GM23338 (cell line): ENCODE measurements at regions not wholly inside any gene's neighbourhood (a gene's known extent, or its start where the extent isn't known, plus 50 kb on each side); places are given as distances from the start of the nearest gene placed in this dataset.

Source experiments
- CTCF ChIP-seq, 2 experiments: fragments of 200-600 bp in 1 of 2; sonication (generic) in 1 of 2; conservative IDR thresholded peaks; 2 replicates each; pipeline versions ENCODE4 v1.5.1 to v1.6.1; 2016 to 2017; ENCODE audit warnings: antibody characterized with exemption in 2 of 2, low read depth in 2 of 2, mild to moderate bottlenecking in 2 of 2, moderate library complexity in 1 of 2
- EZH2 ChIP-seq: fragments of 200-600 bp; sonication (generic); IDR thresholded peaks from one replicate; pipeline ENCODE4 v1.8.0; 2017; ENCODE audit warnings: antibody characterized with exemption, mild to moderate bottlenecking, low read depth; ENCODE audit not compliant: unreplicated experiment
- POLR2AphosphoS5 ChIP-seq: IDR thresholded peaks from 2 replicates; pipeline ENCODE4 v1.6.1; 2016; ENCODE audit warnings: antibody characterized with exemption, low read depth
- REST ChIP-seq: IDR thresholded peaks from one replicate; pipeline ENCODE4 v1.6.1; 2018; ENCODE audit warnings: antibody characterized with exemption; ENCODE audit not compliant: unreplicated experiment

DNA sequence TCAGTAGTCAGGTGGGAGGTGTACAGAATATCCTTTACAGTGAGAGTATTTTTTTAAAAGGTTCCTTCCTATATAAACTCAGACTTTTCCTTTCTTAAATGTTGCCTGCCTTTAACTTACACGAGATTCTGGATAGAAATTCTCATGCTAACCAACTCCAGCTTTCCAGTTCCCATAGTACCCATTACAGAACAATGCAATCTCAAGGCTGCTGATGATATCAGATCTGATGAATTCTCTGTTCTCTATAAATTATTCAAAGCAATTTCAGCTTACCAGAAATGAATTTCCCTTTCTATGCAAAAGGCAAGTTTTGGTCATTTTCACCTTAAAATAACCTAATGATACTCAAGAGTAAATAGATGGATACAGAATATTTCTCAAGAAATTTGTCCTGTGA, 90.3 kb downstream of the NUDT12 start:
- TF ChIP-seq CTCF (conservative IDR thresholded peaks at IDR 0.05; ENCODE audit: low read depth in 2 of 2): no peak
- no peak for TF ChIP-seq REST
- TF ChIP-seq POLR2AphosphoS5: no peak
- no peak for TF ChIP-seq EZH2
